Posterior cingulate gyrus (tissue), 11 donors: ENCODE measurements at regions not wholly inside any gene's neighbourhood (a gene's known extent, or its start where the extent isn't known, plus 50 kb on each side); places are given as distances from the start of the nearest gene placed in this dataset.
"Not testable (repeated sequence)": the region's sequence is repeated elsewhere in the genome, so short reads cannot be mapped to it uniquely, and the experiment has no call there.

Source experiments
- DNase-seq, 10 donors: peaks; one replicate each; pipeline versions ENCODE4 v3.0.0 to v3.0.0-alpha.2; 2020 to 2021; ENCODE audit warnings: mixed read lengths in 3 of 10
- intact Hi-C: fragments of 100-400 bp; cut with DNase I; formaldehyde crosslinking; loops from one replicate; pipeline ENCODE4 v1.15.1; 2023

GRCh38 chr1:103469801-103470200, 55.7 kb upstream of the RNPC3 start:
- no peak for DNase-seq
- intact Hi-C loops: no loop called here

GRCh38 chr1:103467100-103467499, 58.4 kb upstream of the RNPC3 start:
- intact Hi-C loops: no loop called here
- DNase-seq: no peak

- intact Hi-C loops: loop anchor here (2.0 kb wide), 1 partner anchor 355 kb away; no protein-coding TSS in a partner anchor
- DNase-seq: no peak
Measured at GRCh38 chr1:103461161-103462105, 64.1 kb upstream of the RNPC3 start.

GRCh38 chr1:103460511-103460910, 65.0 kb upstream of the RNPC3 start:
- no peak for DNase-seq
- intact Hi-C loops: loop anchor here (2.0 kb wide), 1 partner anchor 354 kb away; no protein-coding TSS in a partner anchor

GRCh38 chr1:103459346-103459745, 66.2 kb upstream of the RNPC3 start:
- intact Hi-C loops: no loop called here
- DNase-seq: no peak

- intact Hi-C loops: no loop called here
- DNase-seq: no peak
Measured at GRCh38 chr1:103457886-103458455, 67.5 kb upstream of the RNPC3 start.

GRCh38 chr1:103448560-103448959, 76.9 kb upstream of the RNPC3 start:
- intact Hi-C loops: no loop called here
- DNase-seq: no peak

- DNase-seq: no peak
- intact Hi-C loops: no loop called here
Measured at GRCh38 chr1:103447471-103447870, 78.0 kb upstream of the RNPC3 start.

GRCh38 chr1:103441342-103441741, 84.2 kb upstream of the RNPC3 start:
- intact Hi-C loops: no loop called here
- DNase-seq: no peak

- DNase-seq, intact Hi-C loops: not testable (repeated sequence)
Measured at GRCh38 chr1:103436568-103437100, 88.9 kb upstream of the RNPC3 start.

GRCh38 chr1:103435443-103435842, 90.1 kb upstream of the RNPC3 start:
- intact Hi-C loops: no loop called here

GRCh38 chr1:103424650-103425049, 100.8 kb upstream of the RNPC3 start:
- intact Hi-C loops: no loop called here
- DNase-seq: no peak

More at GRCh38 chr1:103435443-103435842, 90.1 kb upstream of the RNPC3 start:
- DNase-seq: no peak

- DNase-seq: no peak
- intact Hi-C loops: no loop called here
Measured at GRCh38 chr1:103416681-103417286, 108.7 kb upstream of the RNPC3 start.

GRCh38 chr1:103387898-103388297, 137.6 kb upstream of the RNPC3 start:
- intact Hi-C loops: no loop called here
- DNase-seq: no peak

GRCh38 chr1:103373991-103374390, 151.5 kb upstream of the RNPC3 start:
- DNase-seq: no peak
- intact Hi-C loops: no loop called here

- intact Hi-C loops: no loop called here
- no peak for DNase-seq
Measured at GRCh38 chr1:103372866-103373265, 152.6 kb upstream of the RNPC3 start.

GRCh38 chr1:103371234-103371633, 154.3 kb upstream of the RNPC3 start:
- intact Hi-C loops: no loop called here

GRCh38 chr1:103367186-103367585, 158.3 kb upstream of the RNPC3 start:
- DNase-seq: no peak
- intact Hi-C loops: no loop called here

More at GRCh38 chr1:103371234-103371633, 154.3 kb upstream of the RNPC3 start:
- DNase-seq: no peak

GRCh38 chr1:103365860-103366569, 159.5 kb upstream of the RNPC3 start:
- intact Hi-C loops: no loop called here
- no peak for DNase-seq

- intact Hi-C loops: no loop called here
Measured at GRCh38 chr1:103363008-103363365, 162.5 kb upstream of the RNPC3 start.

More at GRCh38 chr1:103363008-103363365, 162.5 kb upstream of the RNPC3 start:
- no peak for DNase-seq
